GM06990 (cell line): ENCODE measurements at regions not wholly inside any gene's neighbourhood (a gene's known extent, or its start where the extent isn't known, plus 50 kb on each side); places are given as distances from the start of the nearest gene placed in this dataset.

Experiments used
- DNase-seq: peaks from one replicate; pipeline ENCODE4 v3.0.0-alpha.2; 2011; ENCODE audit not compliant: insufficient read length; ENCODE audit errors: extremely low read depth
- H3K27me3 ChIP-seq: replicated peaks from 2 replicates; pipeline ENCODE4 v1.6.0; 2011; ENCODE audit warnings: low read length; ENCODE audit not compliant: control insufficient read depth, insufficient read depth
- H3K36me3 ChIP-seq: 2 replicates; pipeline ENCODE4 v1.5.1; 2011; ENCODE audit warnings: low read length; ENCODE audit not compliant: control insufficient read depth, insufficient read depth
- H3K4me3 ChIP-seq: replicated peaks from 2 replicates; pipeline ENCODE4 v1.5.1; 2011; ENCODE audit warnings: low read depth, mild to moderate bottlenecking, control low read depth, low read length
- CTCF ChIP-seq: IDR thresholded peaks from 2 replicates; pipeline ENCODE4 v1.5.1; 2011; ENCODE audit warnings: low read length, control low read depth, mild to moderate bottlenecking, inconsistent platforms; ENCODE audit not compliant: insufficient read depth, poor library complexity, severe bottlenecking

DNA sequence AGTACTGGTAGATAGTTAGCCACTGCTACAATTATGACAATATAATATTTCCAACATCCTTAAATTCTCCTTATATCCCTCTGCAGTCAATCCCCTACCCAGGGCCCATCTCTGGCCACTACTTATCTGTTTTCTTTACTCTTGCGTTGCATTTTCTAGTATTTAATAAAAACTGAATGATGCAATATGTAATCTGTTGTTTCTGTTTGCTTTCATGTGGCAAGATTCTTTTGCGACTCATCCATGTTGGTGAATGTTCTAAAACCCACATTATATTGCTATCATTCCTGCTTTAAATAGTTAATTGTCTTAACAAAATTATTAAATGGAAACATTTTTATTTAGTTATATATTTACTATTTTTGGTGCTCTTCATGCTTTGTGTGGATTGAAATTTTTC is 338.5 kb downstream of the MDFIC start:
- TF ChIP-seq CTCF: no peak
- no peak overlapping the region for H3K4me3 ChIP-seq
- no peak for DNase-seq
- no peaks in the 10 kb centered on the region for H3K36me3 ChIP-seq
- H3K27me3 ChIP-seq: no peaks in the 10 kb centered on the region

DNA sequence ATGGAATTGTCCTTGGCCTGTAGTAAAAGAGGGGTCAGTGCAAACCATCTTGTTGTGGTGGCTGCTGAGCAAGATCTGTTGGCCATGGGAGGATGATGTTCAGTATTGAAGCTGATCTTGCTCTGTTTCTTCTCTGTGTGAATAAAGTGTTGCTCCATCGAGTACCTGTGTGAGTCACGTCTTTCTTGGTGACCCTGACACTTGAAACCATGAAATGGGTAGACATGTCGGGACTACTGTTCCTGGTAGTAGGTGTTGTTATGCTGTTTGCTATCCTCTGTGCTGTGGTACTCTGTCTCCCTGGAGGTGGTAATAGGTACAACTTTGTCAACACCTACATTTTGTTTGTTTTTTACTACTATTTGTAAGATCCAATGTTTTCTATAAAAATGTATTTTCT is 330.6 kb downstream of the MDFIC start:
- Histone ChIP-seq H3K4me3 (no peak overlapping the region), H3K27me3 (no peaks in the 10 kb centered on the region), H3K36me3 (no peaks in the 10 kb centered on the region)
- DNase-seq: no peak
- no peak for TF ChIP-seq CTCF

DNA sequence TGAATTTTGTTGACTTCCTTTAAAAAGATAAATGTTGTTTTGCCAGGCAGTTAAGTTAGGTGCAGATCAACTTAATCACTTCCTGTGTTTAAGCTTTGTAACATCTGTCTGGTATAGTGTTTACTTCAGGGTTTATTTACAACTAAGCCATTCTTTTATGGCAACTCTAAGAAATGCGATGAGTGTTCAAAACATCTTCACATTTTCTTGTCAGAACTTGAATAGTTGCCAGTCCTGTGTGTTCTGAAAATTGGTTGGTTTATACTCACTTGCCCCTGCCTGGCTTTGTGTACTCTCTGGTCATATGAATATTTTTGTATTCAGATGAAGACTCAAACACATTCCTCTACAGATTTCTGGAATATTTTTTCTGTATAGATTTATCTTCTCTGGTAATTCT is 327.2 kb downstream of the MDFIC start:
- TF ChIP-seq CTCF: no peak
- Histone ChIP-seq H3K4me3 (no peak overlapping the region), H3K36me3 (no peaks in the 10 kb centered on the region), H3K27me3 (no peaks in the 10 kb centered on the region)
- no peak for DNase-seq

DNA sequence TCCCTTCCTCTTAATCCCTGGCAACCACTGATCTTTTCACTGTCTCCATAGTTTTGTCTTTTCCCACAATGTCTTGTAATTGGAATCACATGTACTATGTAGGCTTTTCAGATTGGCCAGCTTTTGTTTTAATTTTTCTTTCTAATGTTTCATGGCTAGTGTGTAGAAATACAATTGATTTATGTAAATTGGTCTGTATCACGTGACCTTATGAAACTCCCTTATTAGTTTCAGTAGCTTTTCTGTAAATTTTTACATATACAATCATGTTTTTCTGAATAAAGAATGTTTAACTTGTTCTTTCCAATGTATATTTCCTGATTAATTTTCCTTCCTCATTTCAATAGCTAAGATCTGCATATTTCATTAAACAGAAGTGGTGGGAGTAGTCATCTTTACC is 319.3 kb downstream of the MDFIC start:
- DNase-seq: no peak
- Histone ChIP-seq H3K27me3 (no peaks in the 10 kb centered on the region), H3K4me3 (no peak overlapping the region), H3K36me3 (no peaks in the 10 kb centered on the region)
- TF ChIP-seq CTCF: no peak

DNA sequence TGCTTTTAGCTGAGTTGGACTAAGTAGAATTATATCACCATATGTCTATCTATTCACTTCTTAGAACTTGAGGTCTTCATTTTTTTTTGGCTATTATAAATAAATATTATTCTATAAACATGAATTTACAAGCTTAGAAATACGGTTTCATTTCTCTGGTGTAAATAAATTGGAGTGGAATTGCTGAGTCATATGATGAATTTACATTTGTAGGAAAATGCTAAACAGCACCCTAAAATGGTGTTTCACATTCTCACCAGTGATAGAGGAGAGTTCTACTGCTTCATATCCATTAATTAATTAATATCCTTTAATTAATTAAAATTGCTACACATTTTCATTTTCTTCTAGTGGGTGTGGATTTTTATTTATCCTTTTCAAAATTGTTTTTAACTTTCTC is 318.3 kb downstream of the MDFIC start:
- DNase-seq: no peak
- no peak overlapping the region for H3K4me3 ChIP-seq
- no peaks in the 10 kb centered on the region for H3K36me3 ChIP-seq
- no peaks in the 10 kb centered on the region for H3K27me3 ChIP-seq
- TF ChIP-seq CTCF: no peak

GRCh38 chr7:115235075-115235474 is 313.2 kb downstream of the MDFIC start:
- Histone ChIP-seq H3K4me3 (no peak overlapping the region), H3K36me3 (no peaks in the 10 kb centered on the region), H3K27me3 (no peaks in the 10 kb centered on the region)
- no peak for DNase-seq
- TF ChIP-seq CTCF: no peak
